Fibroblast of villous mesenchyme (primary cell): ENCODE measurements at regions not wholly inside any gene's neighbourhood (a gene's known extent, or its start where the extent isn't known, plus 50 kb on each side); places are given as distances from the start of the nearest gene placed in this dataset.

Experiments used
- DNase-seq: peaks from one replicate; pipeline ENCODE4 v3.0.0-alpha.2; 2010; ENCODE audit warnings: low read depth
- H3K4me3 ChIP-seq: 2 replicates; pipeline ENCODE4 v1.5.1; 2011; ENCODE audit warnings: low read depth, mild to moderate bottlenecking, low read length
- TF ChIP-seq, protein P1 (sequence below): IDR thresholded peaks from 2 replicates; pipeline ENCODE4 v1.5.1; 2012; ENCODE audit warnings: low read depth, mild to moderate bottlenecking, low read length; ENCODE audit not compliant: insufficient read depth

DNA sequence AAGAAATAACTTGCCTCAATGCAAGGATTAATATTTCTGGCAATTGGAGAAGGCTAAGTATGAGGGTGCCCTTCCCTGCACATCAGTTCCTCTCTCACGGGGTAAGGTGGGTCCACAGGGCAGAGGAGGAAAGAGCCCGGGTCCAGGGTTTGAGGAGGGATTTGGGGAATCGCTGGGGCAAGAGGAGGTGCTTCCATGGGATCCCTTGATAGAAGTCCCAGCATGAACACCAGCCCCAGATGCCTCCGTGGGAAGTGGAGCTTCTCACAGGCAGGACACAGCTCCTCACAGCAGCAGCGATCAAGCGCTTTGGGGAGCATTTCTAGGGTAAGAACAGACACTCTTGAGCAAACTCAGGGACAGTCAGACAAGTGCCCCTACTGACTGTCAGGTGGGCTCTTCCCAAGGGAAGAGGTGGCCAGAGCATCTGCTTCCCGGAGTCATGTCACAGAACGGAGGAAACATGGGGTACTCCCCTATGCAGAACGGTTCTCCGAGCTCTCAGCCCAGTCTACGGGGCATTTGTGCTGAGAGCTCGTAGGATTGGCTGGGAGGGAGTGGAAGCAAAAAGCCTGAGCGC, 218.9 kb upstream of the ARL4C start:
- H3K4me3 ChIP-seq = no peak overlapping the region
- TF ChIP-seq, protein P1, sequence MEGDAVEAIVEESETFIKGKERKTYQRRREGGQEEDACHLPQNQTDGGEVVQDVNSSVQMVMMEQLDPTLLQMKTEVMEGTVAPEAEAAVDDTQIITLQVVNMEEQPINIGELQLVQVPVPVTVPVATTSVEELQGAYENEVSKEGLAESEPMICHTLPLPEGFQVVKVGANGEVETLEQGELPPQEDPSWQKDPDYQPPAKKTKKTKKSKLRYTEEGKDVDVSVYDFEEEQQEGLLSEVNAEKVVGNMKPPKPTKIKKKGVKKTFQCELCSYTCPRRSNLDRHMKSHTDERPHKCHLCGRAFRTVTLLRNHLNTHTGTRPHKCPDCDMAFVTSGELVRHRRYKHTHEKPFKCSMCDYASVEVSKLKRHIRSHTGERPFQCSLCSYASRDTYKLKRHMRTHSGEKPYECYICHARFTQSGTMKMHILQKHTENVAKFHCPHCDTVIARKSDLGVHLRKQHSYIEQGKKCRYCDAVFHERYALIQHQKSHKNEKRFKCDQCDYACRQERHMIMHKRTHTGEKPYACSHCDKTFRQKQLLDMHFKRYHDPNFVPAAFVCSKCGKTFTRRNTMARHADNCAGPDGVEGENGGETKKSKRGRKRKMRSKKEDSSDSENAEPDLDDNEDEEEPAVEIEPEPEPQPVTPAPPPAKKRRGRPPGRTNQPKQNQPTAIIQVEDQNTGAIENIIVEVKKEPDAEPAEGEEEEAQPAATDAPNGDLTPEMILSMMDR = no peak
- DNase-seq = no peak

DNA sequence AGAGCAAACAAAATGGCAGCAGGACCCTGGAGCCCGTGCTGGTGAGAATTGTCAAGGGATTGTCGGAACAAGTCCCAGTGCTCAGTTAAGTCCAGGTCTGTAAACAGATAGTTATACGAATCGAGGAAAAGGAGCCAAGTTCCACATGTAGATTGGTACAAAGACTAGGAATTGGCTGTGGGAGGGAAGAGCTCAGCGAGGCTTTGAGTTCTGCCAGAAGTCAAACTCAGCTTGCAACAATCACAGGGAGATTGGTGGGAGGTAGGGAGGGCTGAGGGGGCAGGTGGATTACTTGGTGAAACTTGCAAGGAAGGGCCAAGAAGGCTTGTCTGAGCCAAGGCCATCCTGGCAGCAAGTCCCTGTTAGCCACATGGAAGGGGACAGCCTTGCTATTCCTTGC, 217.8 kb upstream of the ARL4C start:
- DNase-seq = no peak
- no peak overlapping the region for H3K4me3 ChIP-seq
- TF ChIP-seq, protein P1 = no peak

DNA sequence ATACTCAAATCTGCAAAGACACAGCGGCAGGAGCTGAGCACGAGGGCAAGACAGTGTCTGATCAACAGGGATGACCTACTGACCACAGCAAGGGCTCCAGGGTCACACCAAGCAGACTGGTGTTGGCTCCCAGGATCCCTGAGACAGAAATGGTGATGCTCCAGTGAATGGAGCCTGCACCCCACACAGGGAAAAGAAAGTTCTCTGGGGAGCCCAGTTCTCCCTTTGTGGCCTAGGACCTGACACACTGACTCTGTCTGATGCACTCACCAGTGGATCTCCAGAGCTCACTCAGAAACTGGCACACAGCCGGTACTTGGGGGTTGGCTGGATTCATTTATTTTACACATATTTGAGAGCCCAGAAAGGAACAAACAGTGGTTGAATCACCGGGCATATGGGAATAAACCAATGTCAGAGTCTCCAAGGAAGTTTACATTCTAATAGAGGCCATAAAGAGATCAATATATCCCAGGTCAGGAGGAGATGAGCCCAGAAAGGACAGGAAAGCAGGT, 215.6 kb upstream of the ARL4C start:
- H3K4me3 ChIP-seq = no peak overlapping the region
- no peak for DNase-seq
- TF ChIP-seq, protein P1 = no peak

DNA sequence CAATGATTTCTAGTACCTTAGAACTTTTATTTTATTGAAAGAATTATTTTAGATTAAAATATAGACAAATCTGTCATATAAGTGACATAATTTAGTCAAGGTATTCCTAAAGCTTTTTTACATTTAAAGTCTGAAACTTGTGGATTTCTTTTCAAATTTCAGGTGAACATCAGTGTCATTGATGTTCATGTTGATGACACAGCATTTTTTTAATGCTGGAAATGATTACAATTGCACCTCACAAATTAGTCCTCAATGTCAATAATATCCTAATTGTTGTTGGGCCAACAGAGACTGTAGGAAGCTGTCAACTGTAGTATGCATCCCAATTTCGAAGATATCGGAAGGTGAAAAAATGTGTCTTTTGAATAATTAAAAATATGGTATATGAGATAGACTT, 214.4 kb upstream of the ARL4C start:
- H3K4me3 ChIP-seq = no peak overlapping the region
- no peak for DNase-seq
- TF ChIP-seq, protein P1 = no peak

DNA sequence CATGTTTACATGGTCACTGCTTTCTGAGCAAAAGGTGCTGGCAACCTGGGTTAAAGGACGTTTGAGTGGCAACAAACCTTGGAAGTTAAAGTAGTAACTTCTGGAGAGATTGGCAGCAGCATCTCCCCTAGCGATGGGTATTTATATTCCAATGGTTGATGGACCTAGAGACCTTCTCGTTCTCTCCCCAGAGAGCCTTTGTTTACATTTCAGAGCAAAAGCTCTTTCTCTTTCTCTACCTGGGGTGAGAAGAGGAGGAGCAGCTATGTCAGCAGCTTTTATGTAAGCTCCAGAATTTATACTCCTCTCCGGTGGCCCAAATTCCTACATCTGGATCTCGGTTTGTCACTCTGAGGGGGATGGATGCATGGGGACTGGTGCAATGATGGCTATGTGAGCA, 213.7 kb upstream of the ARL4C start:
- no peak overlapping the region for H3K4me3 ChIP-seq
- TF ChIP-seq, protein P1 = no peak
- DNase-seq = no peak

DNA sequence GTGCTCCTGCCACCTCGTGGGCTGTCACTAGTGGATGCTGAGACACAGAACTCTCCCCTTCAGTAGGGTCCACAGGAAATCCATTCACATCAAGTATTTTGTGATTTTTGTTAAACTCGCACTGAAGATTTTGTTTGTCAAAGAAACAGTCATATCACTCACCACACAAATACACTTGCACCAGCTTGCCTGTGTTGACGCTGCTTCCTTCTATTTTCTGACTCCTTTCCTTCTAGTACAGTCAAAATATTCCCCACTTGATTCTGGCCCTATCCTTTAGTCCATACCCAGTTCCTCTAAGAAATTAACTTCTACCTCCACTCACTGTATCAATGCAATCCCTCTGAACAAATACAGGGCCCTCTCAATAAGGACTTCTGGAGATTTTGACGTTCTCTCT, 213.2 kb upstream of the ARL4C start:
- no peak overlapping the region for H3K4me3 ChIP-seq
- TF ChIP-seq, protein P1 = no peak
- DNase-seq = no peak

DNA sequence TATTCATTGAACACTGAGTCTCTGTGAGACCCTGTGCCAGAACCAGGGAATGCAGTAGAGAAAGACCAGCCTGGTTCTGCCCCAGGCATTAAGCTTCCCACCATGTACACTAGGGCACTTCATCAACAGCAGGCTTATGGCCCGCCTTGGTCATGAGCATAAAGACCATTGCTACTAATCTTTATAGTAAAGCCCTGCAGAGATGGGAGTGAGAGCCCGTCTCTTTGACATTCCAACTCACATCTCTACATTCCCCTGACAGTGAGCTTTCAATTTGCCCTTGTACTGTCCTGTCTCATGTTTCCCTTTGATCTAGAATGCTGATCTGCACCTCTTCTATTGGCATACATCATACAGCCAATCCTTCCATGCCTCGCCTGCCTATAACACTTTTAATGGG, 211.8 kb upstream of the ARL4C start:
- H3K4me3 ChIP-seq = no peak overlapping the region
- TF ChIP-seq, protein P1 = no peak

More for the DNA sequence above, 211.8 kb upstream of the ARL4C start:
- DNase-seq = no peak
